T-helper 2 cell treated with Interferon-gamma antibody and Interleukin-4, amounts not matched to agents 100 ng/mL and 5 ng/mL, for 36 hours (primary cell): ENCODE measurements at regions not wholly inside any gene's neighbourhood (a gene's known extent, or its start where the extent isn't known, plus 50 kb on each side); places are given as distances from the start of the nearest gene placed in this dataset.

Experiments
- intact Hi-C: fragments of 100-400 bp; cut with micrococcal nuclease; formaldehyde crosslinking; loops from one replicate; pipeline ENCODE4 v1.15.1; 2023

DNA sequence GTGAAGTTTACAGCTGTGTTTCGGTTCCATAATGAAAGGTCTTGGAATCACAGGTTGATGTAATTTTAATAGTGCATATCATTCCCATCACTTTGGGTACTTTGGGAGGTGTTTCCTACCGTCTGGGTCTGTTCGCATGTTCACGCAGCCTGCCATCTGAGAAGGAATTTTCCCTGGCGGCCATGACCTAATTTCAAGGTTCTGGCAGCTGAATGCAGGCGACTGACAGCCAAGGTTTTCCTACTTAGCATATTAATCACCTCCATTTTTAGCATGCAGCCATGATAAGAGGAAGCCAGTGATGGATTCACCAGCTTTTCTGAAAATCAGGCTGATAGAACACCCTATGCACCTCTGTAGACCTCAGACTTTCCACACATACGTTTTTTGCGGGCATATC lies 319.1 kb upstream of the TMEM229A start:
- intact Hi-C loops, result no loop called here

DNA sequence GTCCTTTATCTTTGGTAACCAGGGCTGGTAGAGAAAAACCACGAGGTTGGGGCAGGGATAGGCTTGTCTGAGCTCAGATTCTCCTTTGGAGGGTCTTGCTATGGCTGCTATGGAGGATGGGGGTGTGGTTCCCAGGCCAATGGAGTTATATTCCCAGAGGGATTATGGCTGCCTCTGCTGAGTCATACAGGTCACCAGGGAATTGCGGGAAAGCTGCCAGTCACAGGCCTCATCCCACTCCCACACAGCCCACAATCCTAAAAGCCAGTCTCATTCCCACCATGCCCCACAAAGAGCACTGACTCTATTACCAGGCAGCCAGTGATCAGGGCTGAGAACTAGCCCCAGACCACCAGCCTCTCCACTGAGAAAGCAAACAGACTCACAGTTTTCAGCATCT lies 316.6 kb upstream of the TMEM229A start:
- intact Hi-C loops, result no loop called here

DNA sequence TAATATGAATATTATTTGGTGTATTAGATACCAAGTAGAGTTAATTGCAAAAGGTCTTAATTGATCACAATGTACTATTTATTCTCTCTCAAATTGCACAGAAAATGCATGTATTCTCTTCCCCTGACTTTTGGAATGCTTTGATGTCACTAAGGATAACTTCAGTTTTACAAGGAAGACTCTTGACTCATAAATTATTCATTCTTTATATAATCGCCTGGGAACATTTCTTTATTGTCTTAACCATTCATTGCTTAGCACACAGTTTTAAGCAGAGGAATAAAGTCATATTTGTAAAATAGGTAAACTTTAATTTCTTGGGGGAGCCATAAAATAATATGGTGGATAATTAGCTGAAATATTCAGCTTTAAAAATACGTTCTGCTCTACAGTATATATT lies 306.0 kb upstream of the TMEM229A start:
- intact Hi-C loops, result no loop called here

DNA sequence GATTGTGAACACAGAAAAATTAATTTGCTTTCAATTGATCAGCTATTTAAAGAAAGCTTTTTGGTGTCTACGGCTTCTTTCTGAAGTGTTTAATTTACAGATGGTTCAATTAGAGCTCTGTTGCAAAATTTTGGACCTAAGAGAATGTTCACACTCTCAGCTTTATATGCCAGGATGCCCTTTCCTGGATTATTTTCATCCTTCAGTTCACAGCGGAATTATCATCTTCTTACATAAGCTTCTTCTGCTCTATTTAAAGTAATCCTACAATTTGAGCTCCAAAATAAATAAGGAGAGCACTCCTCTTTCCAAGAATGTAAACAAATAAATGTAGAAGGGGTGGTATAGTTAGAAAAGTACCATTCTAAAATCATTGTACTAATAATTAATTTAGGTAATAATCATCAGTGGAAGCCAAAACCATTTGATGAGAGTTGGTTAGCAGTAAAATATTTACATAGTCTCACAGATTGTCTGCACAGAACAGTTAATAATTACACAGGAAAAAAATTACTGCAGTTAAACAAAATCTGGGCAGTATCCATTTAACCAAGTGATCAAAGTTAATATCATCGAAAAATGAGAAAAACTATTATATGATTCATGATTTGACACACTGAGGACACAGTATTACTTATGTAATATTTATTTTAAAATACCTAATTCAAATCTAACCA lies 298.0 kb upstream of the TMEM229A start:
- intact Hi-C loops, result no loop called here

DNA sequence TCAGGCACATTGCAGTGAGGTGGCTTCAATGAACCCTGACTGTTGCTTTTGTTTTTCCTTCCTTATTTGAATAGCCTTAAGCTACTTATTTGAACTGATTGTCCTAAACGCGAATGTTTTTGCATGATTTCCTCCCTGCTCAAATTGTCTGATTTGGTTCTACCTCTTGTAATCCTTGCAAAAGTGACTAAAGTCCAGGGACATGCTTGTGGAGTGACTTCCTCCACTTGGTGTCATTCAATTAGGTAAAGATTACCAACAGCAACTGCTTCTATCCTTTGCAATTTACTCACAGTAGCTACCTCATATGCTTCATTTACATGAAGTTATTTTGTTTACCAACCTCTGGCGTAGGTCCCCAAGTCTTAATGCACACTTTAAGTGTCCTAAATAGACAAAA lies 295.9 kb upstream of the TMEM229A start:
- intact Hi-C loops, result no loop called here

DNA sequence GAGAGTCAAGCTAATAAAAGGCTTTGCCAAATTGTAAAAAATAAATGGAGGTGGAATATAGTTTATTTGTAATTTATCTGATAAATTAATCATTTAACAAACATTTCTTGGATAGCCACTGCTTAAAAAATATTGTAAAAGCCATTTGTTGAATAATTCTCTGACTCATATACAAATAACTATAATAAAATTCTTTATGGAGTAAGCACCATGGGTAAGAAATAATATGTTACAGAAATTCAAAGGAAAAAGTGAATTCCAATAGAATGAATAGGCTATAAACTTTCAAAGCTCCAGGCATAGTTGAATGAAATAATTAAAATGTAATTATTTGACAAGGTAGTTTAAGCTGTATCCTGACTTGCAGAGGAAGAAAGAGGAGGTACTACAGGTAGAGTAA lies 291.4 kb upstream of the TMEM229A start:
- intact Hi-C loops, result no loop called here

DNA sequence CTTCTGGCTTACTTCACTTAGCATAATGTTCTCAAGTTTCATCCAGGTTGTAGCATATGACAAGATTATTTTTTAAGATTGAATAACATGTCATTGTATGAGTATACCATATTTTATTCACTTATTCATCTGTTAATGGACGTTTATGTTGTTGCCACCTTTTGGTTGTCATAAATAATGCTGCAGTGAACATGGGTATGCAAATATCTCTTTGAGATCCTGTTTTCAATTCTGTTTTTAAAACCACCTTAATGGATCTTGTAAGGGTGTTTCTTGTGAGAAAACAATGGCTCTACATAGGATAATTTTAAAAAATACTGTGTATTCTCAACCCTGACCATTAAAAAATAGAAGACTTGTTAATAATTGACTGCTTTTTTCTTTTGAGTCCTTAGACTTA lies 290.7 kb upstream of the TMEM229A start:
- intact Hi-C loops, result no loop called here

DNA sequence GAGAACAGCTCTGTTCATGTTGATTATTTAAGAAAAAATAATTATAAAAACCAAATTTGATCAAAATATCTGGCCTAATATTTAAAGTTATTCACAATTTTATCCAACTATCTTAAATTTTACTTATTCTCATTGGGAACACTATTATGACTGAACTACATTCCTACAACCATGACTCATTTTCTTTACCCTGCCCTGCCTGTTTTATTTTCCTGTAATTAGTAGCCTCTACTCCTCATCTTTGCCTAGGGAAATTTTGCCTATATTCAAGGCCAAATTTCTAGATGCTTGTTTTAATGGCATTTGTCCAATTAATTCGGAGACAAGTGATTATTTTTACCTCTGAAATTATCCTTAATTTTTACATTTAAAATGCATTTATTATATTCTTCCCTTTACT lies 289.7 kb upstream of the TMEM229A start:
- intact Hi-C loops, result no loop called here

DNA sequence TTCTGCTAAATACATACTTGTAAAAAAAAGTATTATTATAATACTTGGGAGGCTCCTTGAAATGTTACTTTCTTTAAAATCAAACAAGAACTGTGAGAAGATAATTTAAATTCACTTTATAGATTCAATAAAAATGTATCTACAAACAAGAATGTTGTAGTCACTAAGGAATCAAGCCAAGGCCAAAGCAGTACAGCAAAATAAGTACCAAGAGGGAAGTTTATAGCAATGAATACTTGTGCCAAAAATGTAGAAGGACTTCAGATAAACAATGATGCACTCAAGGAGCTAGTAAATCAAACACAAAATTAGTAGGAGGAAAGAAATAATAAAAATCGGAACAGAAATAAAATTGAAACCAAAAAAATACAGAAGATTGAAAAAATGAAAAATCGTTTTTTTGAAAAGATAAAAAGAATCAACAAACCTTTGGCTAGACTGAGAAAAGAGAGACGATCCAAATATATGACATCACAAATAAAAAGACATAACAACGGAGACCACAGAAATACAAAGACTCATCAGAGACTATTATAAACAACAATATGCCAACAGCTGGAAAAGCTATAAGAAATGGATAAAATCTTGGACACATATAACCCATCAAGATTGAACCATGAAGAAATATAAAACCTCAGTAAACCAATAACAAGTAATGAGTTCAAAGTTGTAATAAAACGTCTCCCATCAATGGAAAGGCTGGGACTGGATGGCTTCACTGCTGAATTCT lies 286.0 kb upstream of the TMEM229A start:
- intact Hi-C loops, result no loop called here

DNA sequence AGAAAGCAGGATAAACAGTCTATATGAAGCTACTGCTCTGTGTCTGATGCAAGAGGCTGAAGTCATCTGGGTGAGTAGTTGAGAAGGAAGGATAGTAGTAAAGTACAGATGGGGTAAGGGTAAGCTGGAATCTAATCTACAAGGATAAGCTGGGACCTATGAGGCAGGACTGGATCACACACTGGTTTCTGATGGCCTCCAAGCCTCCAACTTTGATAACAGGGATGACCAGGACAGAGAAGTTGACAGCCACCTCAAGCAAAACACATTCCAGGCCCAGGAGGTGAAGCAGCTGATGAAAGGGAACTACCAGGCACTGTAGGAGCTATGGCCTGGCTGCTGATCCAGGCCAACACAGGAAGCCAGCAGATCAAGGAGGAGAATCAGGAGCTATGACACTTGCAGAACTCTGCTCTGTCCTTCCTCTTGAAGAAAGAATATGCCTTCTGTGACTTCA lies 278.1 kb upstream of the TMEM229A start:
- intact Hi-C loops, result no loop called here

DNA sequence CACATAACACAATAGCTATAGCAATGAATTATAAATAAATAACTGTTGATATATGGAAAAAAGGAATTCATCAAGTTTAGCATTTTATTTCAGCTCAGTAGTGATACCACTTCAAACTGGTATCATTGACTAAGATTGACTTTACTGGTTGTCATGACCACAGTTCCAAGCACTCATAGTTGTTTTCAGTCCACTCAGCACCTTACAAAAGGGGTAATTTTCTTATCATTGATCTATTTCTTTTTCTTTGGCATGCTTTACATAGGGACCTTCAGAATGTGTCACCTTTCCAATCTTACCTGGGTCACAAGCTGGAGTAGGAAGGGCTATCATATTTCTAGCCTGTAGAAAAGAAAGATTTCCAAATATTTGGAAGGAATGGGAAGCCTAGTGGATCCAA lies 275.5 kb upstream of the TMEM229A start:
- intact Hi-C loops, result no loop called here

DNA sequence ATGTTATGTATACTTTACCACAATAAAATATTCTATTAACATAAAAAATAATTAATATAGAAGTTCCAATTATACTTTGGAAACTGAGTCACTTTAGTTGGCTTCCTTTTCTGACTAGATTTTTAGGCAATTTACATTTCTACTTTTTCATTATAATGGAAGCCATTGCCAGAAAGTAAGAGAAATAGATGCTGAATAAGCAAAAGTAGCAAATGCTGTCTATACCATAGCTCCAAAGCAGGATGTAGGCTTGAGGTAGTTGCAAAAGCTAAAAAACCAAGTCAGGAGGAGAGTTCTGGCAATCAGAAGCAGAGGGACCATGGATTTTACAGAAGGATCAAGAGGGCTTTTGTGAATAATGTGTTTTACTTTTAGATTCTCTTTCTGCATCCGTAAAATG lies 262.4 kb upstream of the TMEM229A start:
- intact Hi-C loops, result no loop called here

DNA sequence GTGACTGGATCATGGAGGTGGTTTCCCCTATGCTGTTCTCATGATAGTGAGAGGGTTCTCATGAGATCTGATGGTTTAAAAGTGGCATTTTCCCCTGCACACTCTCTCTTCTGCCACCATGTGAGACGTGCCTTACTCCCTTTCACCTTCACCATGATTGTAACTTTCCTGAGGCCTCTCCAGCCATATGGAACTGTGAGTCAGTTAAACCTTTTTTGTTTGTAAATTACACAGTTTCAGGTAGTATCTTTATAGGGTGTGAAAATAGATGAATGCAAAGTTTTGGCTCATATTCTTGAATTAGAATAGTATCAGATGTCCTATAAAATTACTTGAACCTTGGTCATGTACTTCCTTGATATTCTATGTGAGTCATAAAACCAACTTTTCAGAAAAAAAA lies 252.1 kb upstream of the TMEM229A start:
- intact Hi-C loops, result no loop called here

DNA sequence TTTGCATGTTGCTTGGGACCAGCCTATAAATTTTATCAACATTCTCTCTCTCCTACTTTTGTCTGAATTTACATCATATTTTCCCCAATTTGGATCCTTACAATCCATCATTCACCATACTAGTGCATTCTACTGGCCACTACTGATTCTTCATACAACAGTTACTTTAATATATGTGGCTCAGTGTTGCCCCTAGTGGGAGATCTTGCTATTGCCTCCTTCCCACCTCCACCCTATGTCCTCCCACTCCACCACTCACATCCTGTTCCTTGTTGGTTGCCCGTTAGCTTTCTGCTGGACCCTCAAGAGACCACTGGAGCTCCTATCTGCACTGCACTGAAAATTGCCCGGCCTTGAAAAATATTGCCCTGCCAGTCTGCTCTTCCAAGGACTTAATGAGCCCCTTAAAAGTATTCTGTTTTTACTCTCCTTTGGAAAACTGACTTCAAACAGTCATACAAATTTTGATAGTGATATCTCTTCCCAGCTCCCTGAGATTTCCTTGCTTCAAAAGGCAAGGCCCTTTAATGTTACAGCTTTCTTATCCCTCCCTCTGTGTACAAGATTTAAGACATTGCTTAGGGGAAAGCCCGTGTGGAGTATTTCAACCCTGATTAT lies 243.2 kb upstream of the TMEM229A start:
- intact Hi-C loops, result no loop called here

DNA sequence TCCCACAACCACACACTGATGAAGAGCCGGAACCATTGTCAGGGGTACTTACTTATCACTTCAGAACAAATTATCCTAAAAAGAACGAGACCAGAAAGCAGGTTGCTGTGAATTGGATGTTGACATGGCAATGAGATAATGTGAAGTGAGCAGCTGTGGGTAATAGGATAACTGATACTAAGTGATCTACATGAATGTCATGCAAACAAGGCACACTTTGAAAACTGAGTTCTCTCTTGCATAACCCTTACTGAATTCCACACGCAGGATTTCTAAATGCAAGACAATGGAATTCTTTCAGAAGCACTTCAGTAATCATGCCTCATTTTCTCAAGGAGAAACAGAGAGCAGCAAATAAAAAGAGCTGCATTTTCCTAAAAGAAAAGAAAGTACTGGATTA lies 242.5 kb upstream of the TMEM229A start:
- intact Hi-C loops, result no loop called here

DNA sequence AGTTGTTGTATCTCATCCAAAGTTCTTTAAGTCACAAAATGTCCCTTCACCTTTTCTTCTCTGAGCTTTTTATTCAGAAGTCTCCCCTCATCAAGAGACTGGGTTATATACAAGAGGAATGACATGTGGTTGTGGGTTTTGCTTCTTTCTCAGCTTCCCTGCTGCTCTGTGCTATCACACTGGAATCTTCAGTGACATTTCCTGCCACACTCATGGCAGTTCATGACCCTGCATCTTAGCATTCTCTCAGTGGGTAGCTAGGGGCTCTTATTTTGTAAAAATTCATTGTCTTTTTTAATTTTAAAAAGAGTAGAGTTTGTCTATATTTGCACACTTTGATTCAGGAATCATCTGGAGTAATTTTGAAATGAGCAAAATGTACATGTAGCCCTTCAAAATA lies 236.9 kb upstream of the TMEM229A start:
- intact Hi-C loops, result no loop called here

DNA sequence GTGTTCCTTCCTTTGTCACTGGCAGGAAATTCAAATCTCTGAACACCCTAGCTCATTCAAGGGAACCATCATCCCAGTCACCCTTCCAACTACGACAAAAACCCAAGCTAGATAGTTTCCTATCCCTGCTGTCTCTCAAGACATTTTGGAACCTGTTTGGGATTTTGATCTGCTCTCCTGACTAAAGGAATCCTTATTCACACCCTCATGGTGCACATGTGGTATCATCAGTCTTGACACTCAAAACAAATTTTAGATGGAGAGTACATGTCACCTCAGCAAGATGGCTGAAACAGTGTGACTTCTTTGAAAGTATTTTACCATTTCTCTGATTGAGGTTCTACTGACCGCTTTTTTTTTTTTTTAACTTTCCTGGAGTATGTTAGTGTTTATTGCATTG lies 234.3 kb upstream of the TMEM229A start:
- intact Hi-C loops, result no loop called here

DNA sequence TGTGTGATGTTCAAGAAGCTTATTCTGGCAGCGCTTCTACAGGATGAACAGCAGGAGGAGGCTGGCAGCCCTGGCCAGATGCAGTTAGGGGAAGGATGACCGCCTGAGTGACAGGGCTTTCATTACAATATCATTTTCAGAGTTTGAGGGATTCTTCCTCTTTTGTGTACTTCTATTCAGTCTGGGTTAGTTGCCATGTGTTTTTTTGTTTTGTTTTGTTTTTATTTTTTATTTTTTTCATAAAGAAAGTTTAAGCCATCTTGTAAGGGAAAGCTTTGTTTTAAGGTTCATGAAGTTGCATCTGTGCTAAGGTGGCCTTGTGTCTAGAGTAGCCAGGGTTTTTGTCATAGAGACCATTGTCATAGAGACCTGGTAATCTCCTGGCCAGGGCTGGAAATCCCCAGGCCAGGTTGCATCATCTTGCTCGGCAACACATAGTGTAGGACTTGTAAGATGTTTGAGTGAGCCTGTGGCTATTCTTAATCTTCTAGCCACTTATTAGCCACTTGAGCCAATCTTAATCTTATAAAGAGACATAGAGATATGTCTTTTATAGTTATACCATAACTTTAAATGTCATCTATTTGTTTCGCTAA lies 230.5 kb upstream of the TMEM229A start:
- intact Hi-C loops, result no loop called here

DNA sequence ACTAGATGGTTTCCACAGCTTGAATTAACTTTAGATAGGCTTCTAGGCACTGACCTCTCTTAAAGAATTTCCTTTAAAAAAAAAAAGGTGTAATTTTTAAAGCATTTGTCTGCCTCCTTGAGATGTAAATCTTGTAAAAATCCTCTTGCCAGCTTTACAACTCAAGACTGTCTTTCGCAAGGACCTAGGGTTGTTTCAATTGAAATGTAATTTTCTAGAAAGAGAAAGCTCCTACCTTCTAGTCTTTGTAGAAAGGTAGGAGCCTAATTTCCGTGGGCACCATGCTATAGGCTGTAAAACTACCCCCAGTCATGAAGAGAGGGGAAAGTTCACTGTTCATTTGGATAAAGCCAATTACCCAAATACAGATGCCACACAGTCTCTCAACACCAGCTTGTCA lies 228.8 kb upstream of the TMEM229A start:
- intact Hi-C loops, result no loop called here

DNA sequence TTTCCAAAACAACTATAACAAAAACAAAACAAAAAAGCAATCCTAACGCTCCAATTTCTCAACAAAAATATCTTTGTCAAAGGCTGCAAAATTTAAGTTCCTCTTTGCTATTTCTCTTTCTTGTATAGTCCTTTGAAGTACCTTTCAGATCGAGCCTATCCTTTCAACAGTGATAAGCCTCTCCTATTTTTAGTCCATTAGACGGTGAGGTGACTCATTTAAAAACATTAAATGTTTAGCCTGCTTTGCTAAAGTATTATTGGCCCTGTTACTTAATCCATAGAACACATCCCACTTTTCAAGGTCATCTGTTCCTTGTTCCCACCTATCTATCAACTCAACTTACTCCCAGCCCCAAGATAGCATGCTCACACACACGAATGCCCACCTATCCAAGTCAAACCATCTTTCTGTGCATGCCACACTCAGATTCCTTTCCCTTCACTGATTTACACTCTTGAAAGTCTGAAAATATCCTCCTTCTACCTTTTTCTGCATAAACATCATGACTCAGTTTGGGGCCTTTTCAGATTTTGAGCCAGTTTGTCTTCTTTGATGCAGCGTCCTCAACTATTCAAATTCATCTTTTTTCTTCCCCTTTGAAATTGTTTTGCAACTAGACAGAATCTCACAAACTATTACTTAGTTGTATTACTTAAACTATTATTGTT lies 224.9 kb upstream of the TMEM229A start:
- intact Hi-C loops, result no loop called here

DNA sequence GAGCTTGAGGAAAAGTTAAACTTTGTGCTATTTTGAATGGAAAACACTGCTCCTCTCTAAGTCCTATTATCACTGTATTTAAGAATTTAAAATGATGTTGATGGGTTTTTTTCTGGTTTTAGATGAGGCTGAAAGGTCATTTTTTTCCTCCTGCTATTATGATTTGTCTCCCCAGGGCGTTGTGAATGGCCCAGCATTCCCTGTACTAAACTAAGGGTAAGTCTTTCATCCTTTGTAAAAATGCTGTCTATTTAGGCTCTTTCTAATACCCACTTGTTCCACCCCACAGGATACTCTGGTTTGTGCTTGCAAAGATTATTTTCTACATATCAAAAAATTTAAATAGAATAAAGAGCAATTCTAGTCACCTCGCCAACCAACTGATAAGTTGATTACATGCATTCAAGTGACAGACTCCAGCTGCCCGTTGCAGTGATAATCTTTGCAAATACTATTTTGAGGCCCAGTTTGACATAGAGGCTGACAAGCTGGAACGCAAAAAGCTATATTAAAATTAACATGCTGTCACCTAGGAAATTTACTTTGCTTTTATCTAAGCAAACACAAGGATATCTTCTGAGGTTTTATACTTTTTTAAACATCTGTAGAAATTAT lies 222.3 kb upstream of the TMEM229A start:
- intact Hi-C loops, result no loop called here
